ENCODE measurements at regions not wholly inside any gene's neighbourhood (a gene's known extent, or its start where the extent isn't known, plus 50 kb on each side); places are given as distances from the start of the nearest gene placed in this dataset.

DNA sequence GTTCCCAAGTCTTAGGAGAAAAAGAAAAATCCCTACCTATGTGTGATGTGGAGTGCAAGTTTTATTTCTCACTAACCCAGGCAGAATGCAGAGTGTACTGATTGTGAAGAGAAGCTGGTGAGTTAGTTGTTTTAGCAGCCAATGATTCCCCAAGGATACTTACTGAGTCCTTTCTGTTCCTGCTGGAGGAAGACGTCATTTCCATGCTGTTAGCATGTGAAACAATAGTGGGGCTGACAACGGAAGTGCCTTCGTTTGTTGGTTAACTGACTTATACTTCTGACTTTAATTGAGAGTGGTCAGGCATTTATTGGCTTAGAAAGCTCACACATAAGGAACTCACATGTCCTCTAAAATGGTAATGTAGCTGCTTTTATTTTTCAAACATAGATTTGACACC, 180.6 kb downstream of the MC4R start:
- Histone ChIP-seq H3K36me3 (ENCODE audit: control insufficient read depth in 2 of 2, insufficient read depth in 2 of 2, low read length in 1 of 2) (no peaks in the 10 kb centered on the region), H3K9me3 (replicated peaks; ENCODE audit: control insufficient read depth, insufficient read depth, low read length) (no peaks in the 10 kb centered on the region), H3K9ac (ENCODE audit: control insufficient read depth, insufficient read depth, low read length) (no peak overlapping the region), H3K27ac (ENCODE audit: control insufficient read depth, insufficient read depth) (no peak overlapping the region), H3K4me2 (ENCODE audit: control insufficient read depth, insufficient read depth) (no peak overlapping the region), H2AFZ (ENCODE audit: control insufficient read depth, low read depth, low read length) (no peak overlapping the region), H3K4me1 (ENCODE audit: control insufficient read depth, insufficient read depth, low read length) (no peaks in the 10 kb centered on the region), H3K79me2 (ENCODE audit: control insufficient read depth, insufficient read depth, low read length) (no peaks in the 10 kb centered on the region), H3K27me3 (replicated peaks in 1 of 2; ENCODE audit: control insufficient read depth in 2 of 2, insufficient read depth in 2 of 2, low read length in 1 of 2) (0 out of 4 replicates have a peak, but pooled peaks cover 0 to 2% of the 10 kb centered on the region in 2 experiments), H3K4me3 (no peak overlapping the region), H4K20me1 (ENCODE audit: control insufficient read depth, insufficient read depth) (no peaks in the 10 kb centered on the region)
- ATAC-seq (no peak), FAIRE-seq (no peak), DNase-seq (ENCODE audit: low read depth, low spot score) (no peak)
- in situ Hi-C loops (cut with MboI): no loop called here
- intact Hi-C loops (cut with micrococcal nuclease; ENCODE audit: unreplicated experiment): no loop called here
- ChIA-PET POLR2A (no interaction called here), CTCF (no interaction called here), SMC1A (ENCODE audit: uncharacterized antibody, unreplicated experiment) (interaction anchor here (0.9 to 1.2 kb wide), 3 partner anchors 13 to 45 kb away, joined by 3 read pairs; no protein-coding TSS in a partner anchor), RAD21 (ENCODE audit: unreplicated experiment) (no interaction called here)
- WGBS (ENCODE audit: insufficient coverage, insufficient replicate concordance, low lambda C conversion rate, missing lambda C conversion rate): 0% methylated on average over 3 of the region's 3 CpGs
- no TSS peak for BruUV-seq (replicated peaks)
- TF ChIP-seq MTA2 (IDR thresholded peaks at IDR 0.05; ENCODE audit: low read depth) (no peak), CEBPZ (IDR thresholded peaks at IDR 0.05; ENCODE audit: low read depth, low read length) (no peak), GABPA (IDR thresholded peaks at IDR 0.05; ENCODE audit: low read depth) (no peak), ZBED1 (IDR thresholded peaks at IDR 0.05; ENCODE audit: borderline replicate concordance) (no peak), CTCF (IDR thresholded peaks at IDR 0.05 in 2 of 3, conservative IDR thresholded peaks at IDR 0.05 in 1 of 3; ENCODE audit: control insufficient read depth in 2 of 3, extremely low read depth in 1 of 3, insufficient read depth in 1 of 3, low read depth in 3 of 3, low read length in 3 of 3) (no peak), MEF2B (IDR thresholded peaks at IDR 0.05; ENCODE audit: partially characterized antibody, poor library complexity, severe bottlenecking) (no peak), ZNF384 (IDR thresholded peaks at IDR 0.05; ENCODE audit: borderline replicate concordance, low read depth, low read length) (no peak), MXI1 (IDR thresholded peaks at IDR 0.05; ENCODE audit: low read depth, low read length) (no peak), EZH2 (IDR thresholded peaks at IDR 0.05; ENCODE audit: borderline replicate concordance, control insufficient read depth, low read depth, low read length) (no peak), BCL11A (IDR thresholded peaks at IDR 0.05; ENCODE audit: low read depth, low read length) (no peak), ZNF592 (IDR thresholded peaks at IDR 0.05) (no peak), MYC (IDR thresholded peaks at IDR 0.05; ENCODE audit: insufficient read depth, insufficient read length, insufficient replicate concordance, low read length, severe bottlenecking) (no peak), POU2F2 (IDR thresholded peaks at IDR 0.05; ENCODE audit: borderline replicate concordance, low read depth, low read length) (no peak), SIN3A (IDR thresholded peaks at IDR 0.05; ENCODE audit: low read depth, low read length) (no peak), TARDBP (IDR thresholded peaks at IDR 0.05; ENCODE audit: borderline replicate concordance) (no peak)

Measured in GM12878 (cell line).